OCI-LY3 (cell line): ENCODE measurements at regions not wholly inside any gene's neighbourhood (a gene's known extent, or its start where the extent isn't known, plus 50 kb on each side); places are given as distances from the start of the nearest gene placed in this dataset.
"Not testable (repeated sequence)": the region's sequence is repeated elsewhere in the genome, so short reads cannot be mapped to it uniquely, and the experiment has no call there.

Source experiments
- H2AFZ ChIP-seq: fragments of 200-600, 300-600 bp; shearing (Covaris generic); 2 replicates; pipeline ENCODE4 v1.6.0; 2014; ENCODE audit warnings: antibody characterized with exemption, low read depth, low read length
- H3K27ac ChIP-seq: fragments of 200-600, 300-600 bp; sonication (generic); 2 replicates; pipeline ENCODE4 v1.5.1; 2014; ENCODE audit warnings: mild to moderate bottlenecking, low read length, moderate library complexity, mixed read lengths
- H3K27me3 ChIP-seq: fragments of 200-600, 300-600 bp; sonication (generic); 2 replicates; pipeline ENCODE4 v1.6.1; 2014; ENCODE audit warnings: low read depth, low read length, mixed read lengths
- H3K36me3 ChIP-seq: fragments of 200-600, 300-600 bp; sonication (generic); replicated peaks from 2 replicates; pipeline ENCODE3; 2014; ENCODE audit warnings: low read depth, low read length, mixed read lengths
- H3K4me1 ChIP-seq: fragments of 300-600, 200-600 bp; sonication (generic); 2 replicates; pipeline ENCODE4 v1.6.1; 2014; ENCODE audit warnings: low read length, mixed read lengths
- H3K4me2 ChIP-seq: fragments of 200-600, 300-600 bp; sonication (generic); 2 replicates; pipeline ENCODE4 v1.6.1; 2014; ENCODE audit warnings: low read length, mixed read lengths
- H3K4me3 ChIP-seq: fragments of 300-600, 200-600 bp; sonication (generic); 2 replicates; pipeline ENCODE4 v1.5.1; 2014; ENCODE audit warnings: antibody characterized with exemption, mild to moderate bottlenecking, low read length, moderate library complexity
- H3K79me2 ChIP-seq: fragments of 300-600, 200-600 bp; shearing (Covaris generic); 2 replicates; pipeline ENCODE4 v1.6.1; 2014; ENCODE audit warnings: mild to moderate bottlenecking, low read length, mixed read lengths
- H3K9ac ChIP-seq: fragments of 300-600, 200-600 bp; shearing (Covaris generic); 2 replicates; pipeline ENCODE4 v1.6.0; 2014; ENCODE audit warnings: mild to moderate bottlenecking, low read length, moderate library complexity
- H3K9me3 ChIP-seq: fragments of 200-600, 300-600 bp; shearing (Covaris generic); 2 replicates; pipeline ENCODE4 v1.6.1; 2014; ENCODE audit warnings: low read length, mixed read lengths; ENCODE audit not compliant: insufficient read depth
- H4K20me1 ChIP-seq: fragments of 200-600, 300-600 bp; sonication (generic); 2 replicates; pipeline ENCODE4 v1.6.1; 2016; ENCODE audit warnings: low read length, mixed read lengths; ENCODE audit not compliant: insufficient read depth
- CTCF ChIP-seq: fragments of 200-600, 300-600 bp; sonication (generic); IDR thresholded peaks from 2 replicates; pipeline ENCODE4 v1.5.1; 2014; ENCODE audit warnings: antibody characterized with exemption, low read length, low read depth
- EZH2phosphoT487 ChIP-seq: fragments of 200-600 bp; shearing (Covaris generic); IDR thresholded peaks from 2 replicates; pipeline ENCODE4 v1.6.1; 2018; ENCODE audit warnings: antibody characterized with exemption, mixed run types, low read depth

DNA sequence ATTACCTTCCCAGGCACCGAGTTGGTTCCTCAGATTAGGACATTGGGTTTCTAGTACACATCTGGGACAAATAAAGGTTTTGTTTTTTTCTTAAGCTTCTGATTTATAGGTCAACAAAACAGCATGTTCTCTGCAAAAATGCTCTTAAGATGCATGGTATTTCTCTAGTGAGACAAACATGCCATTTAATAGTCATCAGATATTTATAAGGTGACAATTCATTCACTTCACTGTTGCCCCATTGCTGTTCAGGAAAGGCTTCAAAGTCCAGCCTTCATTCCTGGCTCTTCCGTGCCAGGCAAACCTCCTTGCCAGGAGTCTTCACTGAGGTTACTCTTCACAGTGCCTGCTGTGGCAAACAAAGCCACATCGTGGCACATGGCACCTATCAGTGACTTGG lies 156.3 kb upstream of the FNDC3A start:
- H3K79me2 ChIP-seq, result no peaks in the 10 kb centered on the region
- H3K27me3 ChIP-seq, result no peaks in the 10 kb centered on the region
- no peaks in the 10 kb centered on the region for H3K9me3 ChIP-seq
- H3K4me1 ChIP-seq, result peaks cover 13% of the 10 kb centered on the region
- no peaks in the 10 kb centered on the region for H4K20me1 ChIP-seq
- H3K36me3 ChIP-seq, result no peaks in the 10 kb centered on the region
- H3K9ac ChIP-seq, result no peak overlapping the region
- H3K4me2 ChIP-seq, result no peak overlapping the region
- no peak overlapping the region for H3K4me3 ChIP-seq
- no peak overlapping the region for H3K27ac ChIP-seq
- H2AFZ ChIP-seq, result no peak overlapping the region
- TF ChIP-seq CTCF, result no peak
- TF ChIP-seq EZH2phosphoT487, result no peak

- H3K9me3 ChIP-seq, result no peaks in the 10 kb centered on the region
- H3K27ac ChIP-seq, result no peak overlapping the region
- no peak overlapping the region for H3K9ac ChIP-seq
- TF ChIP-seq EZH2phosphoT487, result no peak
- TF ChIP-seq CTCF, result no peak
- H3K79me2 ChIP-seq, result no peaks in the 10 kb centered on the region
- no peak overlapping the region for H2AFZ ChIP-seq
- no peaks in the 10 kb centered on the region for H3K36me3 ChIP-seq
- H3K4me3 ChIP-seq, result no peak overlapping the region
- no peaks in the 10 kb centered on the region for H4K20me1 ChIP-seq
- no peaks in the 10 kb centered on the region for H3K27me3 ChIP-seq
- H3K4me2 ChIP-seq, result no peak overlapping the region
- peaks cover 13% of the 10 kb centered on the region for H3K4me1 ChIP-seq
Observed at GRCh38 chr13:48819899-48820298, 155.8 kb upstream of the FNDC3A start.

DNA sequence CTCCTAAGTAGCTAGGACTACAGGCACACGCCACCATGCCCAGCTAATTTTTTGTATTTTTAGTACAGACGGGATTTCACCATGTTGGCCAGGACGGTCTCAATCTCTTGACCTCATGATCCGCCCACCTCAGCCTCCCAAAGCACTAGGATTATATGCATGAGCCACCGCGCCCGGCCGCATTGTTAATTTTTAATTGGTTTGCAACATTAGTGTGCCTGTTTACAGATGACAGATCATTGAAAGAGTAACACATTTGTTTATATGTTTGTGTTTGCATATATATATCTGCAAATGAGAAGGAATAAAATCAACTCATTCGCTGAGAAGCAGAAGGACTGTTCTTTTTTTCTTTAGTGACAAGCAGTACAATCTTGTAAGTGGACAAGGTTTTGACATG lies 152.2 kb upstream of the FNDC3A start:
- not testable (repeated sequence) for H3K4me3 ChIP-seq, H3K79me2 ChIP-seq, H3K4me2 ChIP-seq, H3K9ac ChIP-seq, H3K27me3 ChIP-seq, H3K27ac ChIP-seq, H2AFZ ChIP-seq, H3K36me3 ChIP-seq, H4K20me1 ChIP-seq
- H3K4me1 ChIP-seq, result peaks cover 14% of the 10 kb centered on the region
- H3K9me3 ChIP-seq, result peaks cover 10% of the 10 kb centered on the region; the same call in 1 of the 2 replicates

DNA sequence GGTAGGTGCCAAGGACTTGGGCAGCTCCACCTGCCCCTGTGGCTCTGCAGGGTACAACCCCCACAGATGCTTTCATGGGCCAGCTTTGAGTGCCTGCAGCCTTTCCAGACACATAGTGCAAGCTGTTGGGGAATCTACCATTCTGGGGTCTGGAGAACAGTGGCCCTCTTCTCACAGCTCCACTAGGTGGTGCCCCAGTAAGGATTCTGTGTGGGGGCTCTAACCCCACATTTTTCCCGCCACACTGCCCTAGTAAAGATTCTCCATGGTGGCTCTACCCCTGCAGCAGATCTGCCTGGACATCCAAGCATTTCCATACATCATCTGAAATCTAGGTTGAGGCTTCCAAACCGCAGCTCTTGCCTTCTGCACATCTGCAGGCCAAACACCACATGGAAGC lies 149.7 kb upstream of the FNDC3A start:
- peaks cover 10% of the 10 kb centered on the region; the same call in 1 of the 2 replicates for H3K9me3 ChIP-seq
- no peaks in the 10 kb centered on the region for H3K79me2 ChIP-seq
- no peaks in the 10 kb centered on the region for H4K20me1 ChIP-seq
- H3K36me3 ChIP-seq, result peaks cover 6% of the 10 kb centered on the region
- H3K4me2 ChIP-seq, result no peak overlapping the region
- H3K4me1 ChIP-seq, result peaks cover 39% of the 10 kb centered on the region
- TF ChIP-seq CTCF (peak; percentile 59), EZH2phosphoT487 (no peak)
- H3K27ac ChIP-seq, result no peak overlapping the region
- no peak overlapping the region for H3K4me3 ChIP-seq
- no peak overlapping the region for H2AFZ ChIP-seq
- H3K27me3 ChIP-seq, result no peaks in the 10 kb centered on the region
- no peak overlapping the region for H3K9ac ChIP-seq

GRCh38 chr13:48826922-48827454 lies 148.7 kb upstream of the FNDC3A start:
- H3K4me3 ChIP-seq, H3K9ac ChIP-seq, H3K27ac ChIP-seq, H2AFZ ChIP-seq, H3K79me2 ChIP-seq, H3K27me3 ChIP-seq, H3K4me2 ChIP-seq, H4K20me1 ChIP-seq: not testable (repeated sequence)
- H3K4me1 ChIP-seq, result peaks cover 48% of the 10 kb centered on the region
- H3K36me3 ChIP-seq, result peaks cover 11% of the 10 kb centered on the region
- peaks cover 14% of the 10 kb centered on the region; the same call in 1 of the 2 replicates for H3K9me3 ChIP-seq
